Kidney (tissue), 13 donors: ENCODE measurements at regions not wholly inside any gene's neighbourhood (a gene's known extent, or its start where the extent isn't known, plus 50 kb on each side); places are given as distances from the start of the nearest gene placed in this dataset.

Experiments
- DNase-seq, 5 donors: peaks; one replicate each; pipeline ENCODE4 v3.0.0-alpha.2; 2013 to 2020
- FAIRE-seq: peaks from 2 replicates; lab custom pipeline; 2012; peaks lifted over from hg19 to GRCh38; lab: Jason Lieb, UNC
- H3K27ac ChIP-seq, 2 donors: one replicate each; pipeline ENCODE4 v1.7.0; 2013; ENCODE audit warnings: low read depth in 2 of 2, low read length in 2 of 2, inconsistent platforms in 1 of 2
- H3K27me3 ChIP-seq: one replicate; pipeline ENCODE4 v1.7.1; 2013; ENCODE audit warnings: low read length, inconsistent platforms; ENCODE audit not compliant: control insufficient read depth, insufficient read depth
- H3K36me3 ChIP-seq, 3 donors: one replicate each; pipeline versions ENCODE4 v1.7.0 to v1.7.1; 2013; ENCODE audit warnings: low read length in 3 of 3, control low read depth in 1 of 3, inconsistent platforms in 1 of 3; ENCODE audit not compliant: insufficient read depth in 3 of 3, control insufficient read depth in 2 of 3
- H3K4me1 ChIP-seq, 3 donors: one replicate each; pipeline versions ENCODE4 v1.7.0 to v1.7.1; 2013; ENCODE audit warnings: low read length in 3 of 3, inconsistent platforms in 1 of 3, low read depth in 1 of 3; ENCODE audit not compliant: control insufficient read depth in 2 of 3, insufficient read depth in 2 of 3
- H3K4me3 ChIP-seq, 3 donors: one replicate each; pipeline versions ENCODE4 v1.7.0 to v1.8.1; 2013; ENCODE audit warnings: low read length in 3 of 3, control low read depth in 1 of 3, inconsistent platforms in 1 of 3
- H3K9ac ChIP-seq, 3 donors: one replicate each; pipeline versions ENCODE4 v1.7.0 to v1.7.1; 2013; ENCODE audit warnings: low read length in 3 of 3, control low read depth in 1 of 3, inconsistent platforms in 1 of 3
- H3K9me3 ChIP-seq, 3 donors: one replicate each; pipeline versions ENCODE4 v1.7.0 to v1.7.1; 2013; ENCODE audit warnings: low read length in 3 of 3, control low read depth in 1 of 3, inconsistent platforms in 1 of 3; ENCODE audit not compliant: control insufficient read depth in 2 of 3, insufficient read depth in 1 of 3
- intact Hi-C: fragments of 100-400 bp; cut with DNase I; formaldehyde crosslinking; loops from one replicate; pipeline ENCODE4 v1.11.1; 2022
- TF ChIP-seq, protein P1 (sequence below): IDR thresholded peaks from 3 replicates; pipeline ENCODE4 v1.5.1; 2012; ENCODE audit warnings: mild to moderate bottlenecking, moderate library complexity, borderline replicate concordance; ENCODE audit not compliant: insufficient read depth; ENCODE audit errors: extremely low read depth
- donor health status: control.
- donor health status: control.
- donor health status: control.
- donor health status: control.
- donor health status: control.
- donor health status: DM: yes; HTN: yes; CAD: no.
- donor health status: Normal renal cell carcinoma (clear cell type).

DNA sequence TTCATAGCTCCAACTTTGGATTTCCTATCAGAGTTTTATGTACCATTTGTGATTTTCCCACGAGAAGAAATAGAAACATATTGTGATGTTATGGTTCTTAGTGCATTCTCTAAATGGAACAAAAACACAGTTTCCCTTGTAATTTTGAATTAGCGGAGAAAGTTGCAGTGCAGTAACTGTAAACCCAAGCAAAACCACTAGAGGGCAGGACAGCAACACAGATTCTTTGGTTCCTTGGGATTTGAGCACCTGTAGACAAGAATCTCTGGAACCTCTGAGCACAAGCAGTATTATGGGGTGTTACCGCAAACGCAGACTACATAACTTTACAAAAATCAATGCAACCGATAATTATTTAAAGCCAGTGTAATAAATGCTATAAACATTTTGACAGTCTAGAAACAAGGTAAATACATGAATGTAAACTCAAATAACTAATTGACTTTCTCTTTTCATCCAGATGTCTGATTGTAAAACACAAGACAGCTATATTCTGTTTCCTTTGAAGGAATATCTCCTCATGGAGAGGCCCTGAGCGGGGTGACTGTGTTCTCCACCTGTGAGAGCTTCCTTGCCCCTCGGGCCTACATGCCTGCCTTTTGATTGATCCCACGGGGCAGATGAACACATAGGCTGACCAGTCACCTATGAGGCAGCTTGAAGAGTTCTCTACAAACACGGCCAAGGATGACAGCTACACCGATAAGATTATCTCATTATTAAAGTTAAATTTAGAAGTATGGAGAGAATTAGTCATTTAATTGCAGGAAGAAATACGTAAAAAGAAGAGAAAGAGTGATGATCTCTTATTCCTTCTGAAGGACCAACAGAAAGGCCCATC lies 67.5 kb upstream of the COL21A1 start:
- peak in 3 of 5 donors; percentile 41 to 57 (median 45) for DNase-seq
- TF ChIP-seq, protein P1, sequence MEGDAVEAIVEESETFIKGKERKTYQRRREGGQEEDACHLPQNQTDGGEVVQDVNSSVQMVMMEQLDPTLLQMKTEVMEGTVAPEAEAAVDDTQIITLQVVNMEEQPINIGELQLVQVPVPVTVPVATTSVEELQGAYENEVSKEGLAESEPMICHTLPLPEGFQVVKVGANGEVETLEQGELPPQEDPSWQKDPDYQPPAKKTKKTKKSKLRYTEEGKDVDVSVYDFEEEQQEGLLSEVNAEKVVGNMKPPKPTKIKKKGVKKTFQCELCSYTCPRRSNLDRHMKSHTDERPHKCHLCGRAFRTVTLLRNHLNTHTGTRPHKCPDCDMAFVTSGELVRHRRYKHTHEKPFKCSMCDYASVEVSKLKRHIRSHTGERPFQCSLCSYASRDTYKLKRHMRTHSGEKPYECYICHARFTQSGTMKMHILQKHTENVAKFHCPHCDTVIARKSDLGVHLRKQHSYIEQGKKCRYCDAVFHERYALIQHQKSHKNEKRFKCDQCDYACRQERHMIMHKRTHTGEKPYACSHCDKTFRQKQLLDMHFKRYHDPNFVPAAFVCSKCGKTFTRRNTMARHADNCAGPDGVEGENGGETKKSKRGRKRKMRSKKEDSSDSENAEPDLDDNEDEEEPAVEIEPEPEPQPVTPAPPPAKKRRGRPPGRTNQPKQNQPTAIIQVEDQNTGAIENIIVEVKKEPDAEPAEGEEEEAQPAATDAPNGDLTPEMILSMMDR = peak; percentile 73
- no peaks in the 10 kb centered on the region for H3K9me3 ChIP-seq
- H3K4me1 ChIP-seq = no peaks in the 10 kb centered on the region
- H3K9ac ChIP-seq = no peak overlapping the region
- peak; percentile 65 for FAIRE-seq
- no peaks in the 10 kb centered on the region for H3K36me3 ChIP-seq
- intact Hi-C loops = no loop called here
- H3K27me3 ChIP-seq = no peaks in the 10 kb centered on the region
- no peak overlapping the region for H3K27ac ChIP-seq
- no peak overlapping the region for H3K4me3 ChIP-seq

DNA sequence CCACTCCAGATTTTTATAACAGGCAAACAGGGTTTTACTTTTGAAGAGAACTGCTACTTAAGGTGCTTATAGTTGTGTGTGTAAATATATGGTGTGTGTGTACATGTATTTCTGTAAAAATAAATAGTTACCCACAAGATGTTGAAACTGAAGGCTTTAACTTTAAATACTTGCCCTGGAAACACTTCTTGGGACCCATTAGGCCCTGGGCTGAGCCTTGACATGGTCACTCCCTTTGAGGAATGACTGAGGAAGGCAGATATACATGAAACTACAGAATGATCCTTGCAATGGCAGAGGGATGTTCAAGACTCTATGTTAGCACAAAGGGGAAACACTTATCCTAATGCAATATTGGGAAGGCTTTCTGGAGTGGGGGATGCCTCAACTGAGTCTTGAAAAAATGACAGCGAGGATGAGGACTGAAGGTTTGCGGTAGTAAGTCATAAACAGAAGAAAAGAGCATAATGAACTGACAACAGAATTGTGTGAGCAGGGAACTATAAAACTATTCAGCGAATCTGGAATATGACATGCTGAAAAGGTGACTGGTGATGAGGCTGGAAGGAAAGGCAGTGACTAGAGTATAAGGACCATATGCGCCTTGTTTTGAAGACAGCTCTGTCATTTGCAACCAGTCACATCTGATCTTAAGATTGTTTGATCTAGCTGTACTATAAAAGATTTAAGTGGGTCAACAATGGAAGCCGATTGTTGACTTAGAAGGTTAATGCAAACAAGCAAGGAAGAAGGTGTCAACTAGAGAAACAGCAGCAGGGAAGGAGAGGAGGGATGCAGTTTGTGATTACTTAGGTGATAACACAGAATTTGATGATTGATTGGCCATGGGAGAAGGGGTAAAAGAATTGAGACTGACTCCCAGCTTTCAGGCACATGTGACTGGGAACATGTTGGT lies 64.4 kb upstream of the COL21A1 start:
- TF ChIP-seq, protein P1 = no peak
- Histone ChIP-seq H3K9ac (no peak overlapping the region), H3K36me3 (no peaks in the 10 kb centered on the region), H3K4me3 (no peak overlapping the region), H3K9me3 (no peaks in the 10 kb centered on the region), H3K4me1 (no peaks in the 10 kb centered on the region), H3K27ac (no peak overlapping the region), H3K27me3 (no peaks in the 10 kb centered on the region)
- FAIRE-seq (no peak), DNase-seq (no peak)
- intact Hi-C loops = no loop called here

- no peak for FAIRE-seq
- Histone ChIP-seq H3K27me3 (no peaks in the 10 kb centered on the region), H3K4me3 (no peak overlapping the region), H3K27ac (no peak overlapping the region), H3K9me3 (no peaks in the 10 kb centered on the region), H3K4me1 (no peaks in the 10 kb centered on the region), H3K36me3 (no peaks in the 10 kb centered on the region), H3K9ac (no peak overlapping the region)
- TF ChIP-seq, protein P1 = no peak
- no peak for DNase-seq
- intact Hi-C loops = no loop called here
Observed at GRCh38 chr6:56311061-56311460, 63.7 kb upstream of the COL21A1 start.
